ENCODE measurements at regions not wholly inside any gene's neighbourhood (a gene's known extent, or its start where the extent isn't known, plus 50 kb on each side); places are given as distances from the start of the nearest gene placed in this dataset.

- intact Hi-C loops (cut with micrococcal nuclease) = no loop called here
- no peaks in the 10 kb centered on the region for H3K27me3 Mint-ChIP-seq
- CTCF ChIA-PET = no interaction called here
- no peaks in the 10 kb centered on the region for H3K4me1 Mint-ChIP-seq (ENCODE audit: low read depth)
- ATAC-seq (no peak), DNase-seq (no peak)
- H3K4me3 Mint-ChIP-seq = no peak overlapping the region
- POLR2A ChIA-PET = no interaction called here
- no peak for TF ChIP-seq CTCF (IDR thresholded peaks at IDR 0.05)
- H3K27ac Mint-ChIP-seq = no peak overlapping the region
- H3K36me3 Mint-ChIP-seq (ENCODE audit: low read depth) = no peaks in the 10 kb centered on the region
- no peaks in the 10 kb centered on the region for H3K9me3 Mint-ChIP-seq
Observed at GRCh38 chr21:16438761-16439160, 709.0 kb downstream of the USP25 start.

- CTCF ChIA-PET = no interaction called here
- no peak for TF ChIP-seq CTCF (IDR thresholded peaks at IDR 0.05)
- no peak for ATAC-seq
- POLR2A ChIA-PET = no interaction called here
- DNase-seq = no peak
- intact Hi-C loops (cut with micrococcal nuclease) = no loop called here
- H3K27ac Mint-ChIP-seq = no peak overlapping the region
- no peaks in the 10 kb centered on the region for H3K4me1 Mint-ChIP-seq (ENCODE audit: low read depth)
- no peaks in the 10 kb centered on the region for H3K27me3 Mint-ChIP-seq
- no peaks in the 10 kb centered on the region for H3K9me3 Mint-ChIP-seq
- H3K4me3 Mint-ChIP-seq = no peak overlapping the region
- no peaks in the 10 kb centered on the region for H3K36me3 Mint-ChIP-seq (ENCODE audit: low read depth)
Observed at GRCh38 chr21:16441789-16442188, 712.0 kb downstream of the USP25 start.

DNA sequence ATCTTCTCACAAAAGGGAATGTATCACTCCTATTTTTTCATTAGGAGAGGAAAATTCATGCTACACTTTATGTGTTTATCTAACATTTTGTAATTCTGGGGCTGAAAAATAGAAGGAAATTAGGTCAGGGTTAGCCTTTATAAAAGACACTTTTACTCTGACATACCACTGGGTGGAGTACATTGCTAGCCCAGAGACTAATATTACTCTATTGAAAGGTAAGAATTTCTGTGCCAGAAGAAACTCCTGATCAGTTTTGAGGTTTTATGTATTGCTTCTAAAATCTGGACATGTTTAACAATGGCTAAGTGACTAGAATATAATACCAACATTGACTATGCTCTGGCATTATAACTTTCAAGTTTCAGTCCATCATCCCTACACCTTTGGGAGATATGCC is 724.6 kb downstream of the USP25 start:
- Mint-ChIP-seq H3K27ac (no peak overlapping the region), H3K36me3 (ENCODE audit: low read depth) (no peaks in the 10 kb centered on the region), H3K4me3 (no peak overlapping the region), H3K4me1 (ENCODE audit: low read depth) (no peaks in the 10 kb centered on the region), H3K27me3 (no peaks in the 10 kb centered on the region), H3K9me3 (peaks cover 2% of the 10 kb centered on the region)
- ATAC-seq = no peak
- no peak for DNase-seq
- intact Hi-C loops (cut with micrococcal nuclease) = no loop called here
- CTCF ChIA-PET = no interaction called here
- POLR2A ChIA-PET = no interaction called here
- TF ChIP-seq CTCF (IDR thresholded peaks at IDR 0.05) = no peak

- H3K36me3 Mint-ChIP-seq (ENCODE audit: low read depth) = no peaks in the 10 kb centered on the region
- TF ChIP-seq CTCF (IDR thresholded peaks at IDR 0.05) = no peak
- H3K27me3 Mint-ChIP-seq = no peaks in the 10 kb centered on the region
- ChIA-PET POLR2A (no interaction called here), CTCF (interaction anchor here (0.7 kb wide), 1 partner anchor 201 kb away, joined by 3 read pairs; no protein-coding TSS in a partner anchor)
- no peak overlapping the region for H3K4me3 Mint-ChIP-seq
- H3K4me1 Mint-ChIP-seq (ENCODE audit: low read depth) = no peaks in the 10 kb centered on the region
- peaks cover 2% of the 10 kb centered on the region for H3K9me3 Mint-ChIP-seq
- no peak overlapping the region for H3K27ac Mint-ChIP-seq
- DNase-seq = no peak
- intact Hi-C loops (cut with micrococcal nuclease) = no loop called here
- ATAC-seq = no peak
Observed at GRCh38 chr21:16455526-16455925, 725.7 kb downstream of the USP25 start.

GRCh38 chr21:16455978-16456377 is 726.2 kb downstream of the USP25 start:
- TF ChIP-seq CTCF (IDR thresholded peaks at IDR 0.05) = no peak
- DNase-seq = no peak
- ChIA-PET POLR2A (no interaction called here), CTCF (no interaction called here)
- H3K9me3 Mint-ChIP-seq = peaks cover 2% of the 10 kb centered on the region
- no peaks in the 10 kb centered on the region for H3K36me3 Mint-ChIP-seq (ENCODE audit: low read depth)
- no peaks in the 10 kb centered on the region for H3K27me3 Mint-ChIP-seq
- no peak overlapping the region for H3K27ac Mint-ChIP-seq
- H3K4me3 Mint-ChIP-seq = no peak overlapping the region
- no peaks in the 10 kb centered on the region for H3K4me1 Mint-ChIP-seq (ENCODE audit: low read depth)
- intact Hi-C loops (cut with micrococcal nuclease) = no loop called here
- ATAC-seq = no peak
